ENCODE measurements at regions not wholly inside any gene's neighbourhood (a gene's known extent, or its start where the extent isn't known, plus 50 kb on each side); places are given as distances from the start of the nearest gene placed in this dataset.
"Not testable (repeated sequence)": the region's sequence is repeated elsewhere in the genome, so short reads cannot be mapped to it uniquely, and the experiment has no call there.

DNA sequence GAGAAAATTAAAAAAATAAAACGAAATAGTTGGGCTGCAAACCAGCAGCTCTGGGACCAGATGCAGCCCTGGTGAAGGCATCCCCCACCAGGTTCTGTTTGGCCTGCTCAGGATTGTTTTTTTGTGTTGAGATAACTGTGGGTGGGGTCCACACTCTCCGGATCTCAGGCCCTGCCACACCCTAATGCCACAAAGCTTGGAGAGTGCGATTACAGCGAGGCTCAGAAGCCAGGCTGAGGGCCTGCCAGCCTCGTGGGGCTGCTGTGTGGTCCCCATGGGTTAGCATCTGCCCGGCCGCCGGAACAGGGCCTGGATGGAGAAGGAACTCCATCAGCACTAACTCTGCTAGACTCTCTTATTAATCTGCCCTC, 290.8 kb upstream of the PLGLB2 start:
- not testable (repeated sequence) for TF ChIP-seq CTCF (IDR thresholded peaks at IDR 0.05 in 8 of 11, conservative IDR thresholded peaks at IDR 0.05 in 3 of 11); POLR2AphosphoS5 (IDR thresholded peaks at IDR 0.05)

All from spleen (tissue), 7 donors.